ENCODE measurements at regions not wholly inside any gene's neighbourhood (a gene's known extent, or its start where the extent isn't known, plus 50 kb on each side); places are given as distances from the start of the nearest gene placed in this dataset.

GRCh38 chr21:22201126-22201525 lies 1202.9 kb downstream of the NCAM2 start:
- TF ChIP-seq CTCF (IDR thresholded peaks at IDR 0.05) (no peak), TCF7L2 (IDR thresholded peaks at IDR 0.05; ENCODE audit: low read depth, low read length) (no peak), SIN3A (IDR thresholded peaks at IDR 0.05; ENCODE audit: borderline replicate concordance, insufficient read depth, low read depth, low read length) (no peak), REST (IDR thresholded peaks at IDR 0.05; ENCODE audit: insufficient read depth in 1 of 2, low read depth in 2 of 2, low read length in 1 of 2) (no peak)

Measured in Panc1 (cell line).